ENCODE measurements at regions not wholly inside any gene's neighbourhood (a gene's known extent, or its start where the extent isn't known, plus 50 kb on each side); places are given as distances from the start of the nearest gene placed in this dataset.

GRCh38 chr10:14416308-14416700 lies 85.6 kb upstream of the FRMD4A start:
- Histone ChIP-seq H3K27me3 (replicated peaks in 1 of 4; ENCODE audit: control insufficient read depth in 3 of 4, extremely low read depth in 1 of 4, insufficient read depth in 3 of 4, low read length in 3 of 4) (peaks cover 0 to 1% (median 0%) of the 10 kb centered on the region in 4 experiments; a peak in 1 of 7 replicates), H3K23me2 (ENCODE audit: low read depth, low read length) (no peaks in the 10 kb centered on the region), H3K9me3 (ENCODE audit: insufficient read depth in 2 of 2, low read depth in 1 of 2, low read length in 1 of 2) (no peaks in the 10 kb centered on the region), H4K5ac (ENCODE audit: insufficient read length, low read depth, low read length) (no peak overlapping the region), H4K91ac (replicated peaks; ENCODE audit: insufficient read length, low read length) (peak overlapping the region; percentile 35), H3K79me2 (ENCODE audit: control insufficient read depth in 1 of 2, insufficient read depth in 2 of 2, low read length in 2 of 2) (no peaks in the 10 kb centered on the region), H2AFZ (ENCODE audit: low read length) (no peak overlapping the region), H3K14ac (ENCODE audit: insufficient read length) (no peak overlapping the region), H3K4me3 (ENCODE audit: extremely low read depth in 1 of 4, insufficient read depth in 2 of 4, low read depth in 3 of 4, low read length in 4 of 4) (no peak overlapping the region), H3K9ac (replicated peaks in 1 of 4; ENCODE audit: extremely low read depth in 1 of 4, low read depth in 3 of 4, low read length in 3 of 4) (no peak overlapping the region), H3K18ac (ENCODE audit: extremely low read depth, low read length) (no peak overlapping the region), H3K4ac (replicated peaks; ENCODE audit: insufficient read length, low read depth, low read length) (no peak overlapping the region), H3K23ac (ENCODE audit: insufficient read length) (no peak overlapping the region), H3K36me3 (ENCODE audit: control insufficient read depth in 2 of 4, insufficient read depth in 4 of 4, low read length in 3 of 4) (no peaks in the 10 kb centered on the region), H4K20me1 (replicated peaks in 1 of 2; ENCODE audit: control insufficient read depth in 1 of 2, insufficient read depth in 2 of 2, low read length in 2 of 2) (no peaks in the 10 kb centered on the region), H4K8ac (ENCODE audit: extremely low read depth, insufficient read depth, low read length) (no peak overlapping the region), H2BK15ac (ENCODE audit: low read length) (0 out of 2 replicates have a peak overlapping the region, but pooled peaks have one; percentile 16), H3K4me1 (replicated peaks in 1 of 4; ENCODE audit: control insufficient read depth in 3 of 4, insufficient read depth in 4 of 4, low read length in 3 of 4) (peaks cover 0 to 4% (median 2%) of the 10 kb centered on the region in 4 experiments; a peak in 2 of 7 replicates), H2BK120ac (replicated peaks; ENCODE audit: low read depth, low read length) (no peak overlapping the region), H3K27ac (ENCODE audit: low read depth, low read length) (no peak overlapping the region), H3K4me2 (ENCODE audit: insufficient read depth in 1 of 2, low read depth in 2 of 2, low read length in 2 of 2) (no peak overlapping the region), H2BK12ac (ENCODE audit: low read depth, low read length) (no peak overlapping the region), H2BK20ac (ENCODE audit: low read length) (0 out of 2 replicates have a peak overlapping the region, but pooled peaks have one; percentile 53), H3K79me1 (ENCODE audit: low read depth, low read length) (no peaks in the 10 kb centered on the region), H2BK5ac (ENCODE audit: low read depth, low read length) (no peak overlapping the region), H2AK5ac (ENCODE audit: low read depth, low read length) (no peak overlapping the region), H3K56ac (replicated peaks; ENCODE audit: insufficient read length, low read depth, low read length) (no peak overlapping the region)
- FAIRE-seq (no peak), DNase-seq (ENCODE audit: low read depth in 1 of 2, low spot score in 2 of 2) (no peak)
- CTCF ChIA-PET (ENCODE audit: partially characterized antibody) = interaction anchor here (1.0 to 2.3 kb wide), 3 partner anchors 8 to 20 kb away, joined by 3 to 8 read pairs (median 3); no protein-coding TSS in a partner anchor
- POLR2A ChIA-PET (ENCODE audit: partially characterized antibody) = interaction anchor here (1.2 kb wide), 1 partner anchor 12 kb away, joined by 5 read pairs; no protein-coding TSS in a partner anchor
- WGBS, 2 experiments (ENCODE audit: extremely low coverage in 1 of 2, insufficient coverage in 1 of 2, insufficient read length in 1 of 2, insufficient replicate concordance in 2 of 2, low coverage in 1 of 2, low lambda C conversion rate in 2 of 2, missing lambda C conversion rate in 1 of 2) = 87% methylated on average over 7 of the region's 7 CpGs; no CpG with 5 or more reads in 1 of the 2 experiments
- TF ChIP-seq HDAC6 (IDR thresholded peaks at IDR 0.05; ENCODE audit: low read depth, low read length) (no peak), KDM1A (IDR thresholded peaks at IDR 0.05; ENCODE audit: borderline replicate concordance, low read length) (no peak), BRCA1 (IDR thresholded peaks at IDR 0.05; ENCODE audit: low read depth, low read length) (no peak), CTBP2 (IDR thresholded peaks at IDR 0.05; ENCODE audit: borderline replicate concordance, insufficient read depth, insufficient read length, low read length) (no peak), ATF2 (IDR thresholded peaks at IDR 0.05; ENCODE audit: low read length) (no peak), KDM5A (IDR thresholded peaks at IDR 0.05; ENCODE audit: low read length) (no peak), NRF1 (IDR thresholded peaks at IDR 0.05; ENCODE audit: low read depth, low read length) (no peak), NANOG (IDR thresholded peaks at IDR 0.05; ENCODE audit: insufficient read depth, low read depth, low read length, poor library complexity, severe bottlenecking) (no peak), SUZ12 (IDR thresholded peaks at IDR 0.05; ENCODE audit: low read length) (no peak), TEAD4 (IDR thresholded peaks at IDR 0.05; ENCODE audit: low read depth, low read length) (no peak), MAX (IDR thresholded peaks at IDR 0.05) (no peak), SIRT6 (IDR thresholded peaks at IDR 0.05; ENCODE audit: low read length) (no peak), JUND (IDR thresholded peaks at IDR 0.05; ENCODE audit: low read length) (no peak)

Measured in H1 (cell line).